Chondrocyte (in vitro differentiated cells): ENCODE measurements at regions not wholly inside any gene's neighbourhood (a gene's known extent, or its start where the extent isn't known, plus 50 kb on each side); places are given as distances from the start of the nearest gene placed in this dataset.
"Not testable (repeated sequence)": the region's sequence is repeated elsewhere in the genome, so short reads cannot be mapped to it uniquely, and the experiment has no call there.

Source experiments
- DNase-seq: peaks from one replicate; pipeline ENCODE4 v3.0.0; 2021; ENCODE audit warnings: mixed read lengths, low spot score
- H3K27ac Mint-ChIP-seq: one replicate; pipeline ENCODE4 v1.8.0; 2021; ENCODE audit warnings: mild to moderate bottlenecking, moderate library complexity, mixed read lengths; ENCODE audit not compliant: unreplicated experiment
- H3K27me3 Mint-ChIP-seq: 2 replicates; pipeline ENCODE4 v1.8.0; 2021; ENCODE audit warnings: low read depth, mixed read lengths
- H3K36me3 Mint-ChIP-seq: 2 replicates; pipeline ENCODE4 v1.8.0; 2021; ENCODE audit warnings: low read depth, mixed read lengths
- H3K4me1 Mint-ChIP-seq: 2 replicates; pipeline ENCODE4 v1.8.0; 2021; ENCODE audit warnings: low read depth, mild to moderate bottlenecking, mixed read lengths
- H3K4me3 Mint-ChIP-seq: one replicate; pipeline ENCODE4 v1.8.0; 2021; ENCODE audit warnings: mild to moderate bottlenecking, moderate library complexity, mixed read lengths; ENCODE audit not compliant: unreplicated experiment
- H3K9me3 Mint-ChIP-seq: 2 replicates; pipeline ENCODE4 v1.8.0; 2021; ENCODE audit warnings: low read depth, mixed read lengths
- TF ChIP-seq, protein P1 (sequence below): fragments of 200-600 bp; sonication (generic); IDR thresholded peaks from 2 replicates; pipeline ENCODE4 v1.5.0; 2021; ENCODE audit warnings: antibody characterized with exemption, mild to moderate bottlenecking, moderate library complexity

GRCh38 chr4:57943682-57944081, 833.5 kb upstream of the IGFBP7 start:
- TF ChIP-seq, protein P1, sequence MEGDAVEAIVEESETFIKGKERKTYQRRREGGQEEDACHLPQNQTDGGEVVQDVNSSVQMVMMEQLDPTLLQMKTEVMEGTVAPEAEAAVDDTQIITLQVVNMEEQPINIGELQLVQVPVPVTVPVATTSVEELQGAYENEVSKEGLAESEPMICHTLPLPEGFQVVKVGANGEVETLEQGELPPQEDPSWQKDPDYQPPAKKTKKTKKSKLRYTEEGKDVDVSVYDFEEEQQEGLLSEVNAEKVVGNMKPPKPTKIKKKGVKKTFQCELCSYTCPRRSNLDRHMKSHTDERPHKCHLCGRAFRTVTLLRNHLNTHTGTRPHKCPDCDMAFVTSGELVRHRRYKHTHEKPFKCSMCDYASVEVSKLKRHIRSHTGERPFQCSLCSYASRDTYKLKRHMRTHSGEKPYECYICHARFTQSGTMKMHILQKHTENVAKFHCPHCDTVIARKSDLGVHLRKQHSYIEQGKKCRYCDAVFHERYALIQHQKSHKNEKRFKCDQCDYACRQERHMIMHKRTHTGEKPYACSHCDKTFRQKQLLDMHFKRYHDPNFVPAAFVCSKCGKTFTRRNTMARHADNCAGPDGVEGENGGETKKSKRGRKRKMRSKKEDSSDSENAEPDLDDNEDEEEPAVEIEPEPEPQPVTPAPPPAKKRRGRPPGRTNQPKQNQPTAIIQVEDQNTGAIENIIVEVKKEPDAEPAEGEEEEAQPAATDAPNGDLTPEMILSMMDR: no peak
- Mint-ChIP-seq H3K9me3 (no peaks in the 10 kb centered on the region), H3K27me3 (peaks cover 7% of the 10 kb centered on the region), H3K27ac (no peak overlapping the region), H3K4me1 (no peaks in the 10 kb centered on the region), H3K4me3 (no peak overlapping the region), H3K36me3 (no peaks in the 10 kb centered on the region)
- DNase-seq: no peak

GRCh38 chr4:57937326-57937725, 827.1 kb upstream of the IGFBP7 start:
- not testable (repeated sequence) for H3K36me3 Mint-ChIP-seq, H3K27ac Mint-ChIP-seq, H3K4me1 Mint-ChIP-seq, H3K4me3 Mint-ChIP-seq, H3K27me3 Mint-ChIP-seq, DNase-seq, H3K9me3 Mint-ChIP-seq

DNA sequence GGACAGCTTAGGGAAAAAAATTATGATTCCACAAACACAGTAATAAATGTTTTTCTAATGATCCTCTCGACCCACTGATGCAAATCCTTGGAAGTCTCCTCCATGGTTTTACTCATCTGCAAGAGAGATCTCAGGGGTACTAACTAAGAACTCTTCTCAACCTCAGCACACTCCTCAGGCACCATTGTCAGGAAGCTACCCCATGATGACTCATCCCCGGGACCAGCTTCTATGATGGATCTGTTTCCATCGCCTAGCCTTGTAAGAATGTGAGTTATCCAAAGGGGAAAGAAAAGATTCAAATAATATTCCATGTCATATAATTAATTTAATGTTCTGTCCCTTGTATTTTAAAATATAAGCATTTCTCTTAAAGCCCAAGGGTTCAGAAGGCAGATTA, 816.1 kb upstream of the IGFBP7 start:
- Mint-ChIP-seq H3K9me3 (peaks cover 7% of the 10 kb centered on the region), H3K27me3 (peaks cover 4% of the 10 kb centered on the region), H3K4me1 (no peaks in the 10 kb centered on the region), H3K36me3 (no peaks in the 10 kb centered on the region), H3K27ac (no peak overlapping the region), H3K4me3 (no peak overlapping the region)
- TF ChIP-seq, protein P1: no peak
- DNase-seq: no peak

DNA sequence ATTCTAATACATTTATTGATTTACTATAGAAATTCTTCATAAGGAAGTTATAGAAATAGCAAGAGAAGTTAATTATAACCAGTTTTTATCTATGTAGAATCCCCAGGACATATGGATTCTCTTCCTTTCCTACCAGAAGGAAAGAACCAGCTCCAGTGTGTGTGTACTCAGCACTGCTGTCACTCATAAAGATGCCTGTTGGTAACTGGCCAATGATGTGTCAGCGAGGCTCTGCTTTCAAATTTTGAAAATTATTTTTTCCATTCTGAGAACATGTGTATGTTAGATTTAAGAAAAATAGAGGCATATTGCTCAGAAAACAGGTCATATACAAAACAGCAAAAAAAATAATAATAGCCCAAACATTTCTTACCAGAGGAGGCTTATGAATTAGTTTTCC, 814.8 kb upstream of the IGFBP7 start:
- H3K36me3 Mint-ChIP-seq: no peaks in the 10 kb centered on the region
- no peaks in the 10 kb centered on the region for H3K4me1 Mint-ChIP-seq
- peaks cover 7% of the 10 kb centered on the region for H3K9me3 Mint-ChIP-seq
- DNase-seq: no peak
- TF ChIP-seq, protein P1: no peak
- H3K27me3 Mint-ChIP-seq: peaks cover 2% of the 10 kb centered on the region
- no peak overlapping the region for H3K4me3 Mint-ChIP-seq
- no peak overlapping the region for H3K27ac Mint-ChIP-seq

GRCh38 chr4:57916479-57916878, 806.3 kb upstream of the IGFBP7 start:
- H3K27ac Mint-ChIP-seq: no peak overlapping the region
- no peak overlapping the region for H3K4me3 Mint-ChIP-seq
- no peak for DNase-seq
- H3K36me3 Mint-ChIP-seq: no peaks in the 10 kb centered on the region
- no peaks in the 10 kb centered on the region for H3K27me3 Mint-ChIP-seq
- peaks cover 5% of the 10 kb centered on the region for H3K9me3 Mint-ChIP-seq
- TF ChIP-seq, protein P1: no peak
- H3K4me1 Mint-ChIP-seq: no peaks in the 10 kb centered on the region

DNA sequence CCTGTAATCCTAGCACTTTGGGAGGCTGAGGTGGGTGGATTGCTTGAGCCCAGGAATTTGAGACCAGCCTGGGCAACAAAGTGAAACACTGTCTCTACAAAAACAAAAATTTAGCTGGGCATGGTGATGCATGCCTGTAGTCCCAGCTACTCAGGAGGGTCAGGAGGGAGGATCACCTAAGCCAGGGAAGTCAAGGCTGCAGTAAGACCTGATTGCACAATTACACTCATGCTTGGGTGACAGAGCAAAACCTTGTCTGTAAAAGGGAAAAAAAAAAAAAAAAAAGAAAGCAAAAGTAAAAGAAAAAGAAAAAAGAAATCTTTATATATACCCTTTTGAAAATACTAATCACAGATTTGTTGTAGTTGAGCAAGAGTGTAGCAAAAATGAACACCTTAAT, 801.0 kb upstream of the IGFBP7 start:
- peaks cover 2% of the 10 kb centered on the region for H3K27me3 Mint-ChIP-seq
- no peak overlapping the region for H3K4me3 Mint-ChIP-seq
- H3K27ac Mint-ChIP-seq: no peak overlapping the region
- no peaks in the 10 kb centered on the region for H3K36me3 Mint-ChIP-seq
- peaks cover 3% of the 10 kb centered on the region for H3K9me3 Mint-ChIP-seq
- TF ChIP-seq, protein P1: no peak
- no peaks in the 10 kb centered on the region for H3K4me1 Mint-ChIP-seq
- no peak for DNase-seq
